Stimulated activated CD8-positive, alpha-beta memory T cell treated with anti-CD3 and anti-CD28 coated beads, Interleukin-7, amount 100 ng/mL, for 4 hours (primary cell): ENCODE measurements at regions not wholly inside any gene's neighbourhood (a gene's known extent, or its start where the extent isn't known, plus 50 kb on each side); places are given as distances from the start of the nearest gene placed in this dataset.
"Not testable (repeated sequence)": the region's sequence is repeated elsewhere in the genome, so short reads cannot be mapped to it uniquely, and the experiment has no call there.

Source experiments
- DNase-seq, 2 donors: peaks; one replicate each; pipeline ENCODE4 v3.0.0-alpha.2; 2020; ENCODE audit warnings: low read depth in 2 of 2

DNA sequence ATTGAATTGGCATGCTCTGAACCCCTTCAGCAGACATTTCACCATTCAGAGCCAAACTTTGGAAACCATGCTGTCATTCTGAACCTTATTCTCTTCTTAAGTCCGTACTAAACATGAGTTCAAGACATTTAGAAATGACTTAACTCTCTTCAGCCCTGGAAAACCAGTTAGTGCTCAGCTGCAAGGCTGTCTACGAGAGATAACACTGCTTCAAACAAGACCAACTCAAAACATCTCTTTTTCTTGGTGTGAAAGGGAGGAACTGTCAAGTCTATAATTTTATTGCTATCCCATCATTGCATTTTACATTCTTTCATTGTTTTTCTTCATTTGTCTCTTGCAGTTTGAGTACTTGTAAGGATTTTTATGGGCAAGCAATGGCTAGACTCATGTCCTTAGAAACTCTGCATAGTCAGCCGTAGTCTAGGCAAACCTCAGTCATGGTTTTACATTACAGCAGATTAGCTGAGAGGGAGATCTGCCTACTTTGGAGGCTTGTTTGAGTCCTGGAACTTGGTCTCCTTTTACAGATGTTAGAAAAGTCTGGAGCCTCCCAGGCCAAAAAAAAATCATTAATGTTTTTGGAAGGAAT lies 120.6 kb upstream of the JADE1 start:
- no peak for DNase-seq

DNA sequence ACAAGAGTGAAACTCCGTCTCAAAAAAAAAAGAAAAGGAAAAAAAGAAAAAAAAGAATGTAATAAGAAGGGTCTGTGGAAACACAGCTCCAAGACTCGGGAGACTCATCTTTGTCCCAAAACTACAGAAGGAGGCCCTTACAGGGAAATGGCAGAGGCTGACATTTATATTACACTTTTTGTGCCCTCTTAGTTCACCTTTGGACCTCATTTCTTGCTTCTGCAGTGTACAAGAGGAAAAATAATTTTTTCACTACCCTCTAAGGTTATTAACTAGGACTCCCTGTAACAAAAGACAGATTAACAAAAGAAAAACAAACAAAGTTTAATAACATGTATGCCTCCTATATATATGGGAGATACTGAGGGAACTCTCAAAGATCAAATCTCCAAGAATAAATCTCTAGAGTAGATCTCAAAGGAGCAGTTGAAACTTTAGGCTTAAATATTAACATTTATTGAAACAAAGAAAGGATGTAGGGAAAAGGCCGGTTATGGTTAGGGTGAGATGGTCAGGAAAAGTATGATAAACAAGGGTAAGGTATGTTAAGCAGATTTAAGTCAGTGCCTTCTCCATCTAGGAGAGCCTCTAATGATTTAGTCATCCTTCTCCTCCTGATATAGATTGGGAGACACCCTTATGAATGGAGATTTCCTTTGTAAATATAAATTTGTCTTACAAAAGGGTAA lies 121.3 kb upstream of the JADE1 start:
- DNase-seq, result no peak

DNA sequence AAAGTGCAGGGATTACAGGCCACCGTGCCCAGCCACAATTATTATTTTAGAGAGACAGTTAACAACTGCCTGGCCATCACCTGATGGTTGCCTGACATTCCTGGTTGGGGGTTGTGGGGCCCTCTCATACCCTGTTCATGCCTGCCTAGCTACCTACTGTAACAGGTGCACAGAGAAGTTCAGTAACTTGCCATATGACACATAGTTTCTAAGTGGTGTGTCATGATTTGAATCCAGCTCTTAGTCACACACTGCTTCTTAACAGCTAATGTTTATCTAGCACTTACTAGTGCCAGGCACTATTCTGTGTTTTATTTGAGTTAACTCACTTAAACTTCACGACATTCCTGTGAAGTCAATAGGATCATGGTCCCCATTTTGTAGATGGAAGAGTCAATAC lies 122.7 kb upstream of the JADE1 start:
- no peak for DNase-seq

DNA sequence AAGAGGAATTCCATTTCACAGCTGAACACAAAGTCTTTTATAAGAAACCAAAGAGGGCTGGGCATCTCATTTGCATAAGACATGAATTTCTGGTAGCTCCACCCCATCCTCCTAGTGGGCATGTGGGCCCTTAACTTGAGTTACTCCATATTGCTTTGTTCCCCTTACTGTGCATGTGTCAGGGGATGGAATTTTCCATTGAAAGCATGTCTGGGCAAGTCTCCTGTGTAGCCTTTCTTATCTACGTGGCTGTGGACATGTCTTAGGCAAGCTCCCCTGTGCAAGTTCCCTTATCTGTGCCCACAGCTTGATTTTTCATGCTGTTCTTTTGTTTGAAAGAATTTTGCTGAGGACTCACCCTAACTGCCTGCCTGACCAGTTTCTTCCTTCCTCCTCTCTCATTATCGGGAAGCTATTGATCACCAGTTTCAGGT lies 123.5 kb upstream of the JADE1 start:
- DNase-seq, result no peak

DNA sequence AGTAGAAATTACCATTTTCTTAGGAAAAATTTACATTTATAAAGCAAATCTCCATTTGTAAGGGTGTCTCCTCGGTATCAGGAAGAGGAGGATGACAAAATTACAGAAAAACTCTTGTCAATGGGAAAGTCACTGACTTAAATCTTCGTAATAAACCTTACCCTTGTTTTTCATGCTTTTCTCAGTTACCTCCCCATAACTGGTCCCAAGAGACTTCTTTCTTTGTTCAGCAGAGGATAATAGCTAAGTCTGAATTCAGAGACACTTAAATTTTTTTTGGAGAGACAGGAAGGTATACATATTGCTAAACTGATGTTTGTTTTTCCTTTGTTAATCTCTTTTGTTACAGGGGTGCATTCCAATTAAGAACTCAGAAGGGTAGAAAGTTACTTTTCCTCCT lies 125.5 kb upstream of the JADE1 start:
- no peak for DNase-seq

DNA sequence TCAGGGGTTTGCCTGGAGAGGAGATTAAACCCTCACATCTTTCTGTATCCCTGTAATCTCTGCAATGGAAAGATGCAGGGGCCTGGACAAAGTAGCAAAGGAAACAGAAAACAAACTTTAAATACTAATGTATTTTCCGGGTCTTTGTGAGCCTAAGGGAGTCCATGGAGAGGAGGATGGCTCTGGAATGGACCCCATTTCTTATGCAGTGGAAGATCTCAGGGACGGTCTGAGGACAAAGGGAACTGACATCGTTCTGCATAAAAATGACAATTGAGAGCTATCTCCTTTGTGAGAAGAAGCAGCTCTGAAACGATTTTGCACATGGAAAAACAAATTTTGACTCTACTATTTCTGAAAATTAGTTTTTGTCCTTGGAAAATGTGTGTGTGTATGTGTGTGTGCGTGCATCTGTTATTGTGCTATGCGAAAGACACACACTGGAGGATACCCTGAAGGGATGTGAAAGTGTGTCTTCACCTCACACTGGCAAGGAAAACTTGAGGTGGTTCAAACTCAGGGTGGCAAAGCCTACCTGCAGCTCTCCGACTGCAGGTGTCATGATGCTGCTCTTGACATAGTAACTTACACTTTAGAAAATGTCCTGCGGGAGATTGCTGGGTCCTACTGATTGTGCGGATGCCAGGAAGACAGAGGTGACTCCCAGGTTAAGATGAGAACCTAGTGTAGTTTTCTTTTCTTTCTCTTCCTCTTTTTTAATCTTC lies 126.4 kb upstream of the JADE1 start:
- no peak for DNase-seq

DNA sequence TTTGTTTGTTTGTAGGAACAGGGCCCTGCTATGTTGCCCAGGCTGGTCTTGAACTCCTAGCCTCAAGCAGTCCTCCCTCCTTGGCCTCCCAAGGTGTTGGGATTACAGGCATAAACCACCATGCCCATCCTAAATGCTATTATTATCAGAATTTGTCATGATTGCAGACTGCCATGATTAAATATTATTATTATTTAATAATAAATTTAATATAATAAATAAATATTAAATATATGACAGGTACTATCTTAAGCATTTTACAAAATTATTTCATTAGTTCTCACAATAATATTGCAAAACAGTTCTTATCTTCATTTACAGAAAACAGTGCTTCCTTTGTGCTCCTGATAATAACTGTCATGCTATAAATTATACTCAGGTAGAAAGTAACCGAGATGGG lies 133.4 kb upstream of the JADE1 start:
- DNase-seq, result no peak

DNA sequence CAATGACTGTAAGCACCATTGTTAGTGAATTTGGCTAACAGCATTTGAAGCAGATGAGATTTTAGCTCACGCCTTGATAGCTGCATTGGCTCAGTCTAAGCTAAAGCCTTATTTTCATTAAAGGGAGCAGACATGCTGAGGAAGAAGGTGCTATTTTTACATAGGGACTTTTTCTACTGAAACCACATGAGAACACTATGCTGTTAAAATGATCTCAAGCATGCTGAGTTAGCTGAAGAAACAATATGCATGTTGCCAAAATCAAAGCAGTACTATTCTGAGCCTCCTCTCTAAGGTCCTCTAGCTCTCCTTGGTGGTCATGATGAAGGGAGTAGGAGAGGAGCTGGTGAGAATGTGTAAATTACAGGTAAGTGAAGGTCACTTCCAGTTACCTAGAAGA lies 134.4 kb upstream of the JADE1 start:
- no peak for DNase-seq

DNA sequence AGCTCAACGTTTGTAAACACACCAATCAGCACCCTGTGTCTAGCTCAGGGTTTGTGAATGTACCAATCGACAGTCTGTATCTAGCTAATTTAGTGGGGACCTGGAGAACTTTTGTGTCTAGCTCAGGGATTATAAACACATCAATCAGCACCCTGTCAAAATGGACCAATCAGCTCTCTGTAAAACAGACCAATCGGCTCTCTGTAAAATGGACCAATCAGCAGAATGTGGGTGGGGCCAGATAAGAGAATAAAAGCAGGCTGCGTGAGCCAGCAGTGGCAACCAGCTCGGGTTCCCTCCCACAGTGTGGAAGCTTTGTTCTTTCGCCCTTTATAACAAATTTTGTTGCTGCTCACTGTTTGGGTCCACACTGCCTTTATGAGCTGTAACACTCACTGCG lies 136.3 kb upstream of the JADE1 start:
- DNase-seq, result not testable (repeated sequence)

DNA sequence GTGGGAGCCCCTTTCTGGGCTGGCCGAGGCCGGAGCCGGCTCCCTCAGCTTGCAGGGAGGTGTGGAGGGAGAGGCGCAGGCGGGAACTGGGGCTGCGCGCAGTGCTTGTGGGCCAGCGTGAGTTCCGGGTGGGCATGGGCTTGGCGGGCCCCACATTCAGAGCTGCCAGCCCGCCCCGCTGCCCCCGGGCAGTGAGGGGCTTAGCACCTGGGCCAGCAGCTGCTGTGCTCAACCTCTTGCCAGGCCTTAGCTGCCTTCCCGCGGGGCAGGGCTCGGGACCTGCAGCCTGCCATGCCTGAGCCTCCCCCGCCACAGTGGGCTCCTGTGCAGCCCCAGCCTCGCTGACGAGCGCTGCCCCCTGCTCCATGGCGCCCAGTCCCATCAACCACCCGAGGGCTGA lies 136.9 kb upstream of the JADE1 start:
- not testable (repeated sequence) for DNase-seq

DNA sequence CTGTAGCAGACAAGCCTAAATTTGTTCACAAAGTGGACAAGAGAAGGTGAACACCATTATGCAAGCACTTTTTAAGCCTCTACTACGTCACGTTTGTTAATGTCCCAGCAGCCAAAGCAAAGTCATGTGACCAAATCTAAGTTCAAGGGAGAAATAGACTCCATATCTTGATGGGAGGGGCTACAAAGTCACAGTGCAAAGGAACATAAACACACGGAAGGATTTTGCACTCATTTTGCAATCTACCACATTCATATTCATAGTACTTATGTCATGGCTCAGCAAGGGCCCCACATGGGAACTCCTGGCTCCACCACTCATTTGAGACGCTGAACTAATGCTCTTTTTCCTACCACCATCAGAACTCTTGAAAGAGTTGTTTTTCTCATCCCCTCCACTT lies 139.0 kb upstream of the JADE1 start:
- no peak for DNase-seq

DNA sequence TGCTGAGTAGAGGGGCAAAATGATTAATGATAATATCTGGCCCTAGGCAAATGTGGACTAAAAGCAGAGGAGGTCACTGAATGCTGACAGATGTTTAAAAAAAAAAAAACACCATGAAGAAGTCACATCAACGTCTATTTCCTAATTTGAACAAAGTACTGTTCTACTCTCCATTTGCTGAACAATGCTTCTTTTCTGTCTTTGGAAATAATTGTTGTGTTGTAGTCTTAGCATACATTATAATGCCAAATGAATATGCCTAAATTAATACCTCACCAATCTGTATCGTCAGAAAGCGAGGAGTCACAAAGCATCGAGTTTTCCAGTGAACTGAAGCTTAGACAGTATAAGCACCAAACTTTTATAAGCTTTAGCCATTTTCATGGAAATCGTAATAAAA lies 140.9 kb upstream of the JADE1 start:
- no peak for DNase-seq

DNA sequence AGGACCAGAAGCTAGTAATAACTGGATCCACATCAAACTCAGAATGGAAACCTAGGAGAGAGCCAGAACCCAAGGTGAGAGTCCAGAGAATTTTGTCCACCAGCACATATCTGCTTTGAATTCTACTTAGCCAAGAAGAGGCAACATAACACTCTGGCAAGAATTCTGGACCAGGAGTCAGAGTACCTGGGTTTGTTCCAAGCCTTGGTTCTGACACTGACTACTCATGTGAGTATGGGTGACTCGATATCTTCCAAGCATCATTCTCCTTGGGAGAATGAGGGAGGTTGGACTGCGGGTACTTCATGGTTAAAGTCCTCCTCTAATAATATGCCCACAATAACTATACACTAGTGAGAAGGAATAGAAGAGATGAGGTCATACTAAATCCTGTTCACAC lies 144.0 kb upstream of the JADE1 start:
- no peak for DNase-seq

DNA sequence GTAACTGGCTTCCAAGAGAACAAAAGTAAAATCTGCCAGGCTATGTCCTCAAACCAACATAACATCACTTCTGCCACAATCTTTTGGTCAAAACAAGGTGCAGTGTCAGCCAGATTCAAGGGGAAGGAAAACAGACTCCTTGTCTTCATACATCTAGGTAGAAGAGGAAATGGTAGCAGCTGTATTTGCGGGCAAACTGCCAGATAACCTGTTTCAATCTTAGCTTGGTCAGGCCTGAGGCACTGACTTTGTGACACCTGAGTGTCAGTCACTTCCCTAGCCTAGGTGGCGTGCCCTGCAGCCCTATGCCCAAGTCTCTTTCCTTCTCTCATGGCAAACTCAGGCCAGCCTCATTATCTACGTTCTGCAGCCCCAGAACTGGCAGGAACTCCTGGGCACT lies 146.2 kb upstream of the JADE1 start:
- no peak for DNase-seq

DNA sequence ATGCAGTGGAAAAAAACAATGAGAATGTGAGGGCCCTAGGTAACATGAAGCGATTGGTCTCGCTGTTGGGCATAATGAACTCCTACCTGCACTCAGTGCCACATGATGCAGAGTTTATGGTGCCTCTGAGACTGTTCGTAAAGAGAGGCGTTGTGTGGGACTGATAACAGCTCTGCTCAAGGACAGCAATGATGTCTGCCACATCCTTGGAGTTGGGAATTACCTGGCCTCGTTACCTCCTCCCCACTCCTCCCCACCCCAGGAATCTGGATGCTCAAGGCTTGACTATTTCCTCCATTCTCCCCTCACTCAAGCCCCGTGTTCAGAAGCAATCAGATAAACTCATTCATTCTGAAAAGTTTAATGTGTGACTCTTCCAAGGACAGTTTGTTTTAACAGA lies 148.0 kb upstream of the JADE1 start:
- DNase-seq, result no peak

DNA sequence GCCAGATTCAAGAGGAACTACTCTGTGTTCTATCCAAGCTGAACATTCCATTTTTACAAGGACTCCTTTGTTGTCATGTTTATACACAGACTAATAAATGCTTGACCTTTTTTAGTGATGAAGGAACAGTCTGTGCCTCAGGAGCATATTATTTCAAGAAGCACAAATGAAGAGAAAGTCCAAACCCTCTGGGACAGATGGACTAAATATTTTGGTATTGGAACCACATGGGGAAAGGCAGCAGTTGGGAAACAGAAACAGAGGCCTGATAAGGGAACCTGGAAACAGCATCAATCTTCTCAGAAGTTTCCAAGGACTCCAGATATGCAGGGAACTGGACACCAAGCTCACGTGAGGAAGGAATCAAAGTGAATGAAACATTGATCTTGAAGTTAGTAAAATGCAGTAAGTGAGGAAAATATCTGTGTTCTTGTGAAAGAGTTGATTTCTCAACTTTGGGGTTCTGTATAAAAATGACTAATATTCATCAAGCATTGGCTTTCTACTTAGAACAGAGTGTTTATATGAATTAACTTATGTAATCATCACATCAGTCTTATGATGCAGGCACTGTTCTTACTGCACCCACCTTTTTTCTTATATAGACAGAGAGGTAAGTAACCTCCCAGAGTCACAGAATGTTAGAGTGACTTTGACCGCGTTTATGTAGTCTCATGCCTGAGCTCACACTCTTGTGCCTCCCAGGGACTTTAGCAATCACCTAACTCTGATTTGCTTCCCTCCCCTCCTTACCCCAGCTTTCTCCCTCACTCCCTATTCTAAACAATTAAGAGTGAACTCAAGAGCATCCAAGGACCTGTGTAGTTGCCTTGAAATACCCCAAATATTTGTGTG lies 148.9 kb upstream of the JADE1 start:
- DNase-seq, result no peak

DNA sequence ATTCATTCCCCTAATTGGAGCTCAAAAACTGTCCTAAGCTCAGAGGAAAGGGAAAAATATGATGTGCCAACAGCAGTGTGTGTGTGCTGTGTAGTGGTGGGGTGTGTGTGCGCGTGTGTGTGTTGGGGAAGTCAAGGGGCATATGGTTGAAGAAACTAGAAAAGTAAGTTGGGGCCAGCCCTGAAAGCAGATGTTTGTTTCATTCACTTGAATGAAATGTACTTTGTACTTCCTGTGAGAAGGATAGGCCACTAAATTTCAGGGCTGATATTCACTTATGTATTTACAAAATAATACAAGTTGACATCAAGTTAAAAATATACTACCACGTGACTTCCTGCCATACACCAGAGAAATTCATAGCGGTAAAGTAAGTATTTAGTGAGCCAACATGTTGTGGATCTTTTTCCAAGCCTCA lies 151.3 kb upstream of the JADE1 start:
- no peak for DNase-seq

DNA sequence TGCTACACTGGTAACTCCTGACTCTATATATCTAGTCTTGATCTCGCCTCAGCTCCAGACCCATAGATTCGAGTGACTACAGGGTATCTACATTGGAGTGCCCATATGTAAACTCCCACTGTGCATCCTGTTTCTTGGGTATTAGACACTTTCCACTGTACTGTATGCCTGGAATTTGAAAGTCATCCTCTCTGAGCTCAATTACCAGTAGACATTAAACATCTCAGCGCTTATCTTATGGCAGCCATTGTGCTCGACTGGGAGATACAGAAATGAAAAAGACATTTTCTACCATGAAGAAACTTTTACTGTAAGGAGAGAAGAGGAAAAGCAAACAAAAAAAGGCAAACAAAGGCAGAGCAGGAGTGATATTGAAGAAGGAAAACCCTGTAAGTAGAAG lies 151.9 kb upstream of the JADE1 start:
- DNase-seq, result no peak

DNA sequence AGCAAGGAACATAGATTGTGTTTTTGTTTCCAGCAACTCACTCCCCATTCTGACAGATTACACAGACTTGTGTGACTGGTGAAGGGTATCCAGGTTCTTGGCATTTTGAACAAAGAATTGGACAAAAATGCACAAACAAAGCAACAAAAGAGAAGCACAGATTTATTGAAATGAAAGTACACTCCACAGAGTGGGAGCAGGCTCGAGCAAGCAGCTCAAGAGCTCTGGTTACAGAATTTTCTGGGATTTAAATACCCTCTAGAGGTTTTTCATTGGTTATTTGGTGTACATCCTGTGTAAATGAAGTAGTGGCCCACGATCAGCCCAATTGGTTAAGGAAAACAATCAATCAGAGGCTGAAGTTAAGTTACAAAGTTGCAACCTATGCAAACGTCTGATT lies 155.0 kb upstream of the JADE1 start:
- no peak for DNase-seq

DNA sequence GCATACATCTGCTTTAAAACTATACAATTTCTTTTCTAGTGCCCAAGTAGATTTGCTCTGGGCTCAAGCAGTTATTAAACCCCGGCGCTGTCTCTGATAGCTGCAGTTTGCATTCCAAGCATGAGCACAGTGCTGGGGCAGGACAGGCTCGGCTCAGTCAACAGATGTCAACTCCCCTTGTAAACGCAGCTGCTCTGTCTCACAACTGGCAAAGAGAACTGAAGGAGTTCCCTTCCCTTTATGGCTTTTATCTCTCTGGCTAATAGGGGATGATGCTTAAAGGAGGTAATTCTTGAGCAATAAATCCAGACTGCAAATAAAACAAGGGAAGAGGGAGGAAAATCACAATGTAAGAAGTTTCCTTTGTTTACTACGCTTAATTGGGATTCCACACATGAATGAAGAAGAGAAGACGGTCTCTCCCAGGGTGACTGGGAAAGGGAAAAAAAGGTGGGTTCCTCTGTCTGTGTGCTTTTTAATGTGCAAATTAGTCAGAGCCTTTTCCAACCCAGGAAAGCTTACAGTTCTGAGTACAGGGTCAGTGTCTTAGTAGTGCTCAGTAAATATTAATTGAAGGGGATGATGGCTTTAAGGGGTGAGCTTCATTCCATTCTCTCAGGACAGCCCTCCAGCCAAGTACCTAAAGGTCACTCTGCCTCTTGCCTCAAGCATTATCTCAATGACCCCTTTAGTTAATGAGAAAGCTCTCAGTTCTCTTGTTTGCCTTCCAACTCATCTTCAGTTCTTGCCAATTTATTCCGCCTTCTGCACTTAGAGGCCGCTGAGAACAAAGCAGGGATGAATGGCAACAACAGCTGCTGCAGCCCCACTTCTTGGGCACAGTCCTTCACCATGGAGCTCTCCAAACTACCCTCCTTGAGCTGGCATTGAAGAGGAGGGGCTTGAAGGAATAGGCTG lies 155.7 kb upstream of the JADE1 start:
- no peak for DNase-seq

DNA sequence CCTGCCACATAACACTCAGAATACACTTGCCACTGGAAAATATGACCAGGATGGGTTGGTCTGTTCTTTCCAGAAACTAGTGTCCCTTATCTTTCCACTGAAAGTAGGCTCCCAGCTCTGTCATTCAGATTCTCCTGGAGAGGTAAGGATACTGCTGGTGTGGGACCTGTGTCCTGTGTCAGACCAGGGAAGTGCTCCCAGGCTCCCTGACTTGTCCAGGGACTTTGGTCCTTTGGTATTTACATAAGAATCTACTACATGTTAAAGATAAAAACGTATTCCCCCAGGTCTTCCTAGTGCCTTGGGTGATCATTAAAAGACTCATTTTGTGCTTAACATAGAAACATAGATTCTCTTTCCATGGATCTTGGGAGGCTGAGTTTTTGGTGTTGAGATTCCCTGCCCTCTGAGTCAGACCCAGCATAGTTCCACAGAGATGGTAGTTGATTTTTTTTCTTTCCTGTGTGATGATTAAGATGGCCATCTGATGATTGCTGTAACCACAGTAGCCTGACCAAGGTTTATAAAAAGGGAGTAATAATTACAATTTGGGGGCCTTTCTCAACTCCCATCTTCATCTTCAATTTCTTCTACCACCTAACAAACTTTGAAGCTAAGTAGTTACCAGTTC lies 159.8 kb upstream of the JADE1 start:
- no peak for DNase-seq
